ENCODE measurements at regions not wholly inside any gene's neighbourhood (a gene's known extent, or its start where the extent isn't known, plus 50 kb on each side); places are given as distances from the start of the nearest gene placed in this dataset.

GRCh38 chr20:59455402-59456341 lies 148.7 kb upstream of the PHACTR3 start:
- no peak for TF ChIP-seq GATA2 (IDR thresholded peaks at IDR 0.05; ENCODE audit: low read depth, low read length)
- TF ChIP-seq GATA3 (IDR thresholded peaks at IDR 0.05; ENCODE audit: low read depth, low read length), result no peak

All from SH-SY5Y (cell line).